ENCODE measurements at regions not wholly inside any gene's neighbourhood (a gene's known extent, or its start where the extent isn't known, plus 50 kb on each side); places are given as distances from the start of the nearest gene placed in this dataset.

GRCh38 chr9:79780559-79780958 lies 208.8 kb downstream of the TLE4 start:
- no peak for TF ChIP-seq CTCF (IDR thresholded peaks at IDR 0.05)
- no peak for TF ChIP-seq EZH2 (IDR thresholded peaks at IDR 0.05)
- TF ChIP-seq EZH2phosphoT487 (IDR thresholded peaks at IDR 0.05) = no peak

Measured in neural progenitor cell (in vitro differentiated cells).